ENCODE measurements at regions not wholly inside any gene's neighbourhood (a gene's known extent, or its start where the extent isn't known, plus 50 kb on each side); places are given as distances from the start of the nearest gene placed in this dataset.

GRCh38 chr13:55345224-55345623, 1795.5 kb upstream of the PRR20A start:
- TF ChIP-seq CTCF (IDR thresholded peaks at IDR 0.05) (no peak), EP300 (IDR thresholded peaks at IDR 0.05) (no peak), POLR2A (IDR thresholded peaks at IDR 0.05) (no peak)
- Histone ChIP-seq H3K27ac (no peak overlapping the region), H3K36me3 (no peaks in the 10 kb centered on the region), H3K4me3 (no peak overlapping the region), H3K9me3 (no peaks in the 10 kb centered on the region), H3K4me1 (no peaks in the 10 kb centered on the region), H3K27me3 (no peaks in the 10 kb centered on the region)
- 77 to 81% methylated on average over 4 of the region's 4 CpGs for WGBS, 2 donors
- no peak for DNase-seq (ENCODE audit: low spot score in 2 of 2)

- no peak overlapping the region for H3K27ac ChIP-seq
- WGBS, 2 donors, result 90 to 96% methylated on average over 3 of the region's 3 CpGs
- H3K4me1 ChIP-seq, result no peaks in the 10 kb centered on the region
- no peak for DNase-seq (ENCODE audit: low spot score in 2 of 2)
- no peaks in the 10 kb centered on the region for H3K36me3 ChIP-seq
- H3K9me3 ChIP-seq, result no peaks in the 10 kb centered on the region
- H3K4me3 ChIP-seq, result no peak overlapping the region
- no peaks in the 10 kb centered on the region for H3K27me3 ChIP-seq
- TF ChIP-seq CTCF (IDR thresholded peaks at IDR 0.05) (no peak), EP300 (IDR thresholded peaks at IDR 0.05) (no peak), POLR2A (IDR thresholded peaks at IDR 0.05) (no peak)
Measured at GRCh38 chr13:55347528-55347927, 1793.2 kb upstream of the PRR20A start.

- WGBS, 2 donors, result 63 to 67% methylated on average over 1 of the region's 1 CpG
- DNase-seq (ENCODE audit: low spot score in 2 of 2), result no peak
- Histone ChIP-seq H3K4me3 (no peak overlapping the region), H3K36me3 (no peaks in the 10 kb centered on the region), H3K4me1 (no peaks in the 10 kb centered on the region), H3K27me3 (no peaks in the 10 kb centered on the region), H3K9me3 (no peaks in the 10 kb centered on the region), H3K27ac (no peak overlapping the region)
- no peak for TF ChIP-seq EP300 (IDR thresholded peaks at IDR 0.05)
- TF ChIP-seq CTCF (IDR thresholded peaks at IDR 0.05), result no peak
- no peak for TF ChIP-seq POLR2A (IDR thresholded peaks at IDR 0.05)
Measured at GRCh38 chr13:55359067-55359466, 1781.7 kb upstream of the PRR20A start.

- H3K36me3 ChIP-seq, result no peaks in the 10 kb centered on the region
- no peak overlapping the region for H3K27ac ChIP-seq
- no peak for DNase-seq (ENCODE audit: low spot score in 2 of 2)
- H3K27me3 ChIP-seq, result no peaks in the 10 kb centered on the region
- H3K4me3 ChIP-seq, result no peak overlapping the region
- H3K9me3 ChIP-seq, result no peaks in the 10 kb centered on the region
- H3K4me1 ChIP-seq, result no peaks in the 10 kb centered on the region
- TF ChIP-seq EP300 (IDR thresholded peaks at IDR 0.05), result no peak
- no peak for TF ChIP-seq POLR2A (IDR thresholded peaks at IDR 0.05)
- no peak for TF ChIP-seq CTCF (IDR thresholded peaks at IDR 0.05)
Measured at GRCh38 chr13:55361141-55361540, 1779.6 kb upstream of the PRR20A start.

- Histone ChIP-seq H3K27ac (no peak overlapping the region), H3K27me3 (no peaks in the 10 kb centered on the region), H3K4me1 (no peaks in the 10 kb centered on the region), H3K36me3 (no peaks in the 10 kb centered on the region), H3K4me3 (no peak overlapping the region), H3K9me3 (no peaks in the 10 kb centered on the region)
- TF ChIP-seq CTCF (IDR thresholded peaks at IDR 0.05) (no peak), EP300 (IDR thresholded peaks at IDR 0.05) (no peak), POLR2A (IDR thresholded peaks at IDR 0.05) (no peak)
- no peak for DNase-seq (ENCODE audit: low spot score in 2 of 2)
- WGBS, 2 donors, result 53 to 64% methylated on average over 3 of the region's 3 CpGs
Measured at GRCh38 chr13:55366676-55367075, 1774.0 kb upstream of the PRR20A start.

Measured in tibial nerve (tissue), 4 donors.